ENCODE measurements at regions not wholly inside any gene's neighbourhood (a gene's known extent, or its start where the extent isn't known, plus 50 kb on each side); places are given as distances from the start of the nearest gene placed in this dataset.

DNA sequence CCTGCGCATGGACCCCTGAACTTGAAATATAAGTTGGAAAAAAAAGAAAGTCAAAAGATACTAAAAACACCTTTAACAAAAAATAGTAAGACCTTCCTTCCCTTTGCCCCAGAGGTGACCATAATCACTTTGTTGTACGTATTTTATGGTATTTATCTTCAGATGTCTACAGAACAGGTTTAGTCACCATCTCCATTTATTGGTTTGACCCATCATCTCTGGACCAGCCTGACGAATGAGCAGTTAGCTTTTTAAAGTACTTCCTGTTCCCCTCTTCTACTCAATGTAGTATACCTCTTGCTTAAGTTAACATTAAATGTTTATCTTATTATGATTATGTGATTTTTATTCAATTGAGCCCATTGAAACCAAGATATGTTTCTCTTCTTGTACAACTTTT is 64.7 kb upstream of the CREB3L1 start:
- TF ChIP-seq, protein P1, sequence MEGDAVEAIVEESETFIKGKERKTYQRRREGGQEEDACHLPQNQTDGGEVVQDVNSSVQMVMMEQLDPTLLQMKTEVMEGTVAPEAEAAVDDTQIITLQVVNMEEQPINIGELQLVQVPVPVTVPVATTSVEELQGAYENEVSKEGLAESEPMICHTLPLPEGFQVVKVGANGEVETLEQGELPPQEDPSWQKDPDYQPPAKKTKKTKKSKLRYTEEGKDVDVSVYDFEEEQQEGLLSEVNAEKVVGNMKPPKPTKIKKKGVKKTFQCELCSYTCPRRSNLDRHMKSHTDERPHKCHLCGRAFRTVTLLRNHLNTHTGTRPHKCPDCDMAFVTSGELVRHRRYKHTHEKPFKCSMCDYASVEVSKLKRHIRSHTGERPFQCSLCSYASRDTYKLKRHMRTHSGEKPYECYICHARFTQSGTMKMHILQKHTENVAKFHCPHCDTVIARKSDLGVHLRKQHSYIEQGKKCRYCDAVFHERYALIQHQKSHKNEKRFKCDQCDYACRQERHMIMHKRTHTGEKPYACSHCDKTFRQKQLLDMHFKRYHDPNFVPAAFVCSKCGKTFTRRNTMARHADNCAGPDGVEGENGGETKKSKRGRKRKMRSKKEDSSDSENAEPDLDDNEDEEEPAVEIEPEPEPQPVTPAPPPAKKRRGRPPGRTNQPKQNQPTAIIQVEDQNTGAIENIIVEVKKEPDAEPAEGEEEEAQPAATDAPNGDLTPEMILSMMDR (IDR thresholded peaks at IDR 0.05; ENCODE audit: extremely low read depth in 1 of 2, insufficient read depth in 1 of 2, low read depth in 1 of 2, low read length in 2 of 2): no peak
- TF ChIP-seq, protein P2, sequence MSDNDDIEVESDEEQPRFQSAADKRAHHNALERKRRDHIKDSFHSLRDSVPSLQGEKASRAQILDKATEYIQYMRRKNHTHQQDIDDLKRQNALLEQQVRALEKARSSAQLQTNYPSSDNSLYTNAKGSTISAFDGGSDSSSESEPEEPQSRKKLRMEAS (IDR thresholded peaks at IDR 0.05; ENCODE audit: insufficient read depth, insufficient read length): no peak
- TF ChIP-seq POLR2A (IDR thresholded peaks at IDR 0.05; ENCODE audit: low read depth, low read length): no peak
- no peak for TF ChIP-seq MYC (IDR thresholded peaks at IDR 0.05; ENCODE audit: low read depth, low read length)
- TF ChIP-seq GATA2 (IDR thresholded peaks at IDR 0.05; ENCODE audit: insufficient read depth, insufficient read length, low read depth, low read length): no peak
- no peak for TF ChIP-seq JUN (IDR thresholded peaks at IDR 0.05; ENCODE audit: borderline replicate concordance, insufficient read depth, insufficient read length, low read depth)
- TF ChIP-seq EZH2 (IDR thresholded peaks at IDR 0.05; ENCODE audit: borderline replicate concordance, low read depth, low read length, severe bottlenecking): no peak
- TF ChIP-seq POLR2AphosphoS5 (IDR thresholded peaks at IDR 0.05; ENCODE audit: insufficient read depth, low read depth, low read length): no peak
- no peak for TF ChIP-seq FOS (IDR thresholded peaks at IDR 0.05; ENCODE audit: borderline replicate concordance, insufficient read depth, low read length)
- Histone ChIP-seq H3K9me3 (replicated peaks; ENCODE audit: control insufficient read depth, insufficient read depth, low read length) (no peaks in the 10 kb centered on the region), H3K4me3 (replicated peaks in 1 of 3; ENCODE audit: insufficient read depth in 1 of 3, low read depth in 1 of 3, low read length in 3 of 3) (no peak overlapping the region), H3K36me3 (ENCODE audit: control insufficient read depth in 2 of 2, extremely low read depth in 1 of 2, insufficient read depth in 2 of 2, low read length in 2 of 2) (no peaks in the 10 kb centered on the region), H3K79me2 (ENCODE audit: control insufficient read depth, insufficient read depth, low read length) (no peaks in the 10 kb centered on the region), H3K4me2 (ENCODE audit: insufficient read depth, low read length) (no peak overlapping the region), H3K9ac (replicated peaks; ENCODE audit: extremely low read depth, insufficient read depth, low read length) (no peak overlapping the region), H2AFZ (ENCODE audit: low read depth, low read length) (no peak overlapping the region), H3K4me1 (ENCODE audit: control insufficient read depth, extremely low read depth, insufficient read depth, low read length) (no peaks in the 10 kb centered on the region), H3K27me3 (ENCODE audit: control insufficient read depth in 2 of 2, insufficient read depth in 2 of 2, low read length in 2 of 2) (peaks cover 0 to 11% of the 10 kb centered on the region in 2 experiments), H3K9me1 (replicated peaks; ENCODE audit: control insufficient read depth, extremely low read depth, insufficient read depth, low read length) (no peaks in the 10 kb centered on the region), H4K20me1 (replicated peaks; ENCODE audit: control insufficient read depth, extremely low read depth, insufficient read depth, low read length) (no peaks in the 10 kb centered on the region), H3K27ac (ENCODE audit: insufficient read depth, low read depth, low read length) (no peak overlapping the region)
- FAIRE-seq (no peak), DNase-seq (ENCODE audit: low read depth, low spot score) (no peak)
- no TSS peak for BruUV-seq (replicated peaks)
- CTCF ChIA-PET: no interaction called here
- intact Hi-C loops (cut with micrococcal nuclease) (no loop called here), dilution Hi-C loops (cut with MboI; ENCODE audit: extremely low pct_ligation_motif_present, low sequenced_read_pairs) (no loop called here)
- POLR2A ChIA-PET: no interaction called here

All from endothelial cell of umbilical vein (primary cell).